CD4-positive, alpha-beta T cell treated with Interleukin-21 for 1 hour (primary cell): ENCODE measurements at regions not wholly inside any gene's neighbourhood (a gene's known extent, or its start where the extent isn't known, plus 50 kb on each side); places are given as distances from the start of the nearest gene placed in this dataset.
"Not testable (repeated sequence)": the region's sequence is repeated elsewhere in the genome, so short reads cannot be mapped to it uniquely, and the experiment has no call there.

Experiments
- DNase-seq: peaks from one replicate; pipeline ENCODE4 v3.0.0-alpha.2; 2020

DNA sequence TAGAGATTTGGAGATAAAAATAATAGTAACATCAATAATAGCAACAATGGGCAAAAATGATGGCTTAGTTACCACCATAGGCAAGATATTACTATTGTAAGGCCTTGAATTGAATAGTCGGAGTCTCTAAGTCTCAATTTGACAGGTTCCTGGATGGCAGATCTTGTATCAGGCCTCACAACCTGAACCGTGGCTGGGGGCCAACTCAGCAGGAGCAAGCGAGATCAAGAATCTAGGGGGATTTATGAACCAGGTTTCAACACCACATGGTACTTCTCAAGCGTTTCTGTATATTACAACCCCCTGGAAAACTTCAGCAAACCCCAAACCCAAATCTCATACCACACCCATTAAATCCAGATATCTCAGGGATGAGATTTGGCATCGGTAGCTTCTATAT, 573.8 kb downstream of the LIG4 start:
- no peak for DNase-seq

DNA sequence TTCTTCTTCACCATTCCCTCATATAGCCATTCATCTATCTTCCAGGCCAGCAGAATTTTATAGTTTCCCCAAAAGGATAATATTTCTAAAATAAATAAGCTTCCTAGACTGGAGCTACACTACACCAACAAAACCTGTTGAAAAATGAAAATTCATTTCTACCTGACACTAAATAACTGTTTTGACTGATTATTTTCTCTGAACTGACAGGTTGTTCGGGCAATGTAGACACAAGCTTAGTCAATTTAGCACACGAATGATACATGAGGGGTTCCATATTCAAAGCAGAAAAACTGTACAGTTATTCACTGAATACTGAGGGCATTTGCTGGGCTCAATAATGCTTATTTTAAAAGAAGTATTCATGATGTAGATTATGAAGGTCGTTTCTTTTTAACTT, 589.7 kb downstream of the LIG4 start:
- no peak for DNase-seq

DNA sequence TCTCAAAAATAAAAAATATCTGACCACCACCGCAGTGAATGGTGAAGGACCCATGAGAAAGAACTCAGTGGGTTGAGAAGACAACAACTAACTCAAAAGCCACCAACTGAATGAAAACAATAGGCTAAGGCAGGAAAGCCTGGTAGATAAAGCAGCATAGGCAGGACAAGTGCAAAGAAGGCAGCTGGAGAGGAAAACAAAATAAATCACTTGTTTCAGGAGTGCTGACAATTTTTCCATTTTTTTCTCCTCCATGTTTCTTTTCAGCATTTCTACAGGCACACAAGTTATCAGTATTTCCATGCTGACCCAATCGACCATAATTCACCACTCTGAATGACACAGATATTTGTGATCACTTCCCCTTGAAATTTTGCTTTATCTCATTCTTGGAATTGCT, 597.8 kb downstream of the LIG4 start:
- no peak for DNase-seq

DNA sequence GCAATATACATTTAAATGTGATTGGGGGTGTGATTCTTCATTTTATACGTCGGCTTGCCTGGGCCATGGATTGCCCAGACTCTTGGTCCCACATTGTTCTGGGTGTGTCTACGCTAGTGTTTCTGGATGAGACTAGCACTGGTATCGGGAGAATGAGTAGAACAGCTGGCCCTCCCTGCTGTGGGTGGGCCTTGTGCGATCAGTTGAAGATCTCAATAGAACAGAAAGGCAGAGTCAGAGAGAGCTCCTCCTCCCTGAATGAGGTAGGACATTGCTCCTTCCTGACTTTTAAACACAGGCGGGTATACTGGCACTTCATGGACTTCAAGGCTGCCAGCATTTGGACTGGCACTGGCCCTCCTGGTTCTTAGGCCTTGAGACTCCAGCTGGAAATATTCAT, 603.0 kb downstream of the LIG4 start:
- no peak for DNase-seq

DNA sequence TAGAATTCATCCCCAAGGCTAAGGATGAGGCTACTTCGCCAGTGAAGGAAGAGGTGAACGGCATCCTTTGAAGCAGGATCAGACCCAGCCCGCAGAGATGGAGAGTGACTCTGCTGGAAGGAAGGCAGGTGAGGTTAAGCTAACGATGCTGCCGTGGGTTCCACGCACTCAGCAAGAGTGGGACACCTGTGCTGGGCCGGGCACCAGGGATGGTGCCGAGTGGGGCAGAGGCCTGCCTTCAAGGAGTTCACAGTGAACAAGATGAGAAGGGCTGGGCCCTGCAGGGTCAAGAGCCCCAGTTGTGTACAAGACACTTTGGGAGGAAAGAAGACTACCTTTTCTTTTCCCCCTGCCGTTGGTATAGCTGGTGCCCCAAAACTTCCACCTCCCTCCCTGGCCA, 606.6 kb downstream of the LIG4 start:
- no peak for DNase-seq

DNA sequence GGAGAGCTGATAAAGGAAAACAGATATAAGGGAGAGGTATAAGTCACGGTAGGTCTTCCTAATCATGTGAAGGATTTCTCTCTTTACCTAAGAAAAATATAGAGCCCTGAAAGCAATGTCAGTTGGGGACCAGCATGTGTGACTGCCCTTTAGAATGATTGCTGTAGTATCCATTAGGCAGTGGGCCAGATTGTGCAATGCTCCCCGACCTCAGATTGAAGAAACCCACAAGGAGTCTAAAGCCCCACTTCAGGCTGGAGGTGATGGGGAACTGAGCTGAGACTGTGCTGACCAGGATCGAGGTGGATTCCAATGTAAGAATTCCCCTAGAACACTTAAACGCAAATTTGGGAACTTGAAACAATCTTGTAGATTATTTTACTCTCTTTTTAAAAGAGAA, 614.4 kb downstream of the LIG4 start:
- no peak for DNase-seq

DNA sequence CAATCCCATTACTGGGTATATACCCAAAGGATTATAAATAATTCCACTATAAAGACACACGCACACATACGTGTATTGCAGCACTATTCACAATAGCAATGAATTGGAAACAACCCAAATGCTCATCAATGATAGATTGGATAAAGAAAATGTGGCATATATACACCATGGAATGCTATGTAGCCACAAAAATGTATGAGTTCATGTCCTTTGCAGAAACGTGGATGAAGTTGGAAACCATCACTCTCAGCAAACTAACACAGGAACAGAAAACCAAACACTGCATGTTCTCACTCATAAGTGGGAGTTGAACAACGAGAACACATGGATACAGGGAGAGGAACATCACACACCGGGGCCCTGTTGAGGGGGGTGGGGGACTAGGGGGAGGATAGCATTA, 619.0 kb downstream of the LIG4 start:
- not testable (repeated sequence) for DNase-seq

DNA sequence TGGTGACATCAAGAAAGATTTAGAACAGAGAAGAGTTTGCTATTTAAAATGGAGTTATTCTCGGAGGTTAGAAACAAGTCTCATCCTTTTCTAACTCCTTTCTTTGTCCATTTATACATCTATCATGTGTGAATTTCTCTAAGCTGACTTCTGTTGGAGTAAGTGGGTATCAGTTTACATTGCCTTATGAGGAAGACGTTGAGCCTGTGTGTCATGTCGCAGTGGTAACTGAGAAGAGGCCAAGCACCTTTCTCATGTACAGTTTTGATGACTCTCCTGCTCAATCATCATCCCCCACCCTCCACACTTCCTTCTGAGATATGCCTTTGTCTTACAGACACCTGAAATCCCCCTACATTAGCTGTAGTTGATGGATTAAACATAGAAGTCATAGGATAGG, 624.8 kb downstream of the LIG4 start:
- DNase-seq: no peak

DNA sequence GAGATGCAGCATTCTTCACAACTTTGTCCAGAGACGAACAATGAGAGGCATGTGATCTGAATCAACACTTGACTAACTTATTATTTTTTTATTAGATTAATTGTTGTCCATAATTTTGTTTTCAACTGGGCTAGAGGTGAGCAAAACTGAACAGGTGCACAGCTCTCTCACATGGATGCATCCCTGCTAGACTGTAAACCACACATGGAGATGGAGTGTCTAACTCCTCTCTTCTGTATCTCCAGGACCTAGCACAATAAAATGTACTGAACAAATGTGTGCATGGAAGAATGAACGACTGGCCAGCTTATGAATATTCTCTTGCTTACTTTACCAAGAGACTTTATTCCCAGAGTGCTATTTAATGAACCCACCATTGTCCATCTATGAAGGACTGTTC, 627.7 kb downstream of the LIG4 start:
- no peak for DNase-seq

DNA sequence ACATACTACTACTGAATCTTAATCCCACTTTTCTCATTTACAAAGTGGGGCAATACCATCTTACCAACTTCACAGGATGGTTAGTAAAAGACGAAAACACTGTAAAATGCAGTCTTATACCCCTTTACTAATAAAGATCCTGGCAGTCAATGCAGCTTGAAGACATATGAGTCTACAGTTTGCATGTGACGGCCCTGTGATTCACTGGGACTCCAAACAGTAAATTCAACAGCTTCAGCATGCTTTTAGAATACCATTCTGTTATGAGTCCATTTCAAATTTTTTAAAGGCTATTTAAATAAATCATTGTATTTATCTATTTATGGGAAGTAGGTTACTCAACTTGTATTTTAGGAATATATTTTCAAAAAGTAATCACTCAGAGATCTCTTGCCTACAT, 629.1 kb downstream of the LIG4 start:
- DNase-seq: no peak

DNA sequence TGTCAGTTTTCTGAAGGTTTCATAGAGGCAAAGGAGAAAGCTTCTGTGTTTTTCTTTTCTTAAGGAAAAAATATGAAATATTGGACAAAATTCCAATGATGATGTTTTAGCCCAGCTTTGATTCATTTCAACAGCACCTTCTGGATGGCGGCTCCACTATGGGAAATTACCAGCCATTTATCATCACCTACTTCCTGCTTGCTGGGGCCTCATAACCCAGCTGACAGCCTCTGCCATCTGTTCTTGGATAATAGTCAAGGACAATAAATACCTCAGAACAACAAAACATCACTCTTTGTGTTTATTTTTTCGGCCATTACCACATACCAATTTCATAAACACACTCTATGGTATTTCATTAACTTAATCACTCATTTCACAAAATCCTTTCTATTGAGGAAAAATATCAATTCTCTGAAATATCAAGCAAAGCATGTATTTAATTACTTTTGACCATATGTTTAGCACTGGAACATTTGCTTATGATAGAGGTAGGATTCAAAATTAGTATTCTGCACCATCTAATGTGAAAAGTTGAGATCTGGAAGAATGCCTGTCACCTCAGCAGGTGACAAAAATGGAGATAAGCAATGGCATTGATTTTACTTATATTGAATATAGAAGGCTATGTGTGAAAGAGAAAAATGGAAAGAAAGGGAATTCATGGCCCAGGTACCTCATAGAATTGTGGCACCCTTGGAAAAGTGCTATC, 629.7 kb downstream of the LIG4 start:
- DNase-seq: no peak

DNA sequence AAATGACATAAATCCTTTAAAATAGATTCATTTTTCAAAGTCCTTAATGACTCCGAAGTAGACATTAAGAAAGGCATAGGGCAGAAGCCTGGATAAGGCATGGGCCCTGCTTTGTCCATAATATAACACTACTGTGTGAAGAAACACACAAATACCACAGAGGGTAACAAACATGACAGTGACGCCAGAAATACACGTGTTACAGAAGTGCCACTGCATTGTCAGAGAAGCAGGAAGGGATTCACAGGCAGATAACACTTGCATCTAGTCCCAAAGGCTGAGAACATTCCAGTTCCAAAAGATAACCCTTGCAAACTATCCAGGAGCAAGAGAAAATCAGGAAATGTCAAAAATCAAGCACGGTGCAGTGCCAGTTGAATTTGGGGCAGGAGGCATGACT, 633.2 kb downstream of the LIG4 start:
- no peak for DNase-seq

DNA sequence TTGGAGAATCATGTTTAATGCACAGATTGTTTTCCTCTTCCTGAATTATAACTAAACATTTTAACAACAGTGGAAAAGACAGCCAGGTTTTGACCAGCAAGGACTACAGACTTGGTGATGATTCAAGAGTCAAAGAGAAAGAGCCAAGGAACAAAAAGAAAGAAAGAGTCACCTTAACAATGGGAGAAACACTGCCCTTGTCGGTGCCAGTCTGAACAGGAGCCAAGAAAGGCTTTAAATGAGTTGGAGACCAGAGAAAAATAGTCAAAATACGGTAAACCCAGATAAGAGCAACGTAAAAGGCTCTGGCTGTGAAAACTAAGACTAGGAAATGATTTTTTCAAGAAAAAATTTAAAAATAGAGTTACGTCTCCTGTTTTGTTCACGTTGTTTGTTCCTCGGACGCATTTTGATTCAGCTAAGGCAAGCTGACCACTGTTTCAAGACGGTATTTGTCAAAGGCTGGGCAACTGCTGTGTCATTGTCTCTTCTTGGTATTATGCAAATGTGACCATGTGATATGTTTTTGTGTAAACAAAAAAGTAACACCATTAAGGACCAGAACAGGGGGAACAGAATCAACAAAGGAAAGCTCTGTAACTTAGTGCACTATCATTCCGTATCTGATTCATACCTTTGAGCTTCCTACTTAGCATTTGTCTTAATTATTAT, 634.5 kb downstream of the LIG4 start:
- DNase-seq: no peak

DNA sequence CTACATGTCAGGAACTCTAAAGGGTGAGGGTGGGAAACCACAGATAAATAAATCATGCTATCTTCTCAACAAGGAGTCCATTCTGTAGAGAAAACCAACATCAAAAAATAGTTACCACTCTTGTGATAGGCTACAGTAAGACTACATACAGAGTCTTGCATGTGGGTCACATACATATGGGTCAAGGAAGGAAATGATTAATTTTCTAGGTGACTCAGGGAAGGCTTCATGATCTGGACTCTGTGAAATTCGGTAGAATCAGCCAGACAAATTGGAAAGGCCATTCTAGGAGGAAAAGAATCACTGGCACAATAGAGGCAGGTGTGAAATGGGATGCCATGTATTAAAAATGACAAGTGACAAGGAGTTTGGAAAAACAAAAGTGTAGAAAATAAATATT, 638.9 kb downstream of the LIG4 start:
- no peak for DNase-seq

DNA sequence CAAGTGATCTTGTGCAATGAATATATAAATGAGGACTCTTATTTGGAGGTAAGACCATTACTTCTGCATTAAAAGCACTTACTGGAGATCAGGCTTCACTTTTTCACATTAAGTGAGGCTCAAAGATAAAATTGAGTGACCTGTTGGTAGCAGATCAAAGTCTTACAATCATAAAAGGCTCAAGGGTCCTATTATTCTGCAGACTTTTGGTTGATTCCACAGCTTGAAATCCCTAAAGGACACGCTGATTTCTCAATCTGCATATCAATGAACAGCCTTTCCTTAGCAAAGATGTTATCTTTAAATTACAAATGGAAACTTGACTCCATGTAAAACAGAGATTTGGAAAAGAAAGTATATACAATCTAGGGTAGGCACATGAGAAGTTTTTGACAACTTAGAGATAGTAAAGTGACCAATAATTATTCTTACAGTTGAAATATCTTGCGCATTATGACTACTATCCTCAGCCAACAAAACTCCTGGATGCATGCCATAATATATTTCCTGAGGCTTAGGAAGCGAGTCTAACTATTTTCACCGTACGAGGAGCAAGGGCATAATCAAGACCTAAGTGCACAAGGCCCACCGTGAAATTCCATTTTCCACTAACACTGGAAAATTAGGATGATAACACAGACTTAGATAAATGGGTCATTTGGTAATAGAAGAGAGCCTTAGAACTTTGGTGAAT, 640.7 kb downstream of the LIG4 start:
- DNase-seq: no peak

DNA sequence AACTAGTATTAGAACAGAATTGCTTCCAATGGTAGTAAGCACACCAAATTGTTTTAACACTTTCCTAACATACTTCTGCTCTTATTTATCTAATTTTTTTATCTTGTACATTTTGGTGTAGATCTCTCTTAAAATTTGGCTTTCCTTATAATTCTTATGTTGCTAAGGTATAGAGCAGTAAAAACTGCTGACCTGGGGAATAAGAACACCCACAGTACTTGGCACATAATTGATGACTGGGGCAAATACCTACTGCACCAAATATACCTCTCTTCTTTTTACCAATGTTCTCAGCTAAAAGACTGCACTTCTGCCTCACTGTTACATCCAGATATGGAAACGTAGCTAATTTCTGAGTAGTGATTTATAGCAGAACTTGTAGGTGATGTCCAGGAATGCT, 642.2 kb downstream of the LIG4 start:
- DNase-seq: no peak

DNA sequence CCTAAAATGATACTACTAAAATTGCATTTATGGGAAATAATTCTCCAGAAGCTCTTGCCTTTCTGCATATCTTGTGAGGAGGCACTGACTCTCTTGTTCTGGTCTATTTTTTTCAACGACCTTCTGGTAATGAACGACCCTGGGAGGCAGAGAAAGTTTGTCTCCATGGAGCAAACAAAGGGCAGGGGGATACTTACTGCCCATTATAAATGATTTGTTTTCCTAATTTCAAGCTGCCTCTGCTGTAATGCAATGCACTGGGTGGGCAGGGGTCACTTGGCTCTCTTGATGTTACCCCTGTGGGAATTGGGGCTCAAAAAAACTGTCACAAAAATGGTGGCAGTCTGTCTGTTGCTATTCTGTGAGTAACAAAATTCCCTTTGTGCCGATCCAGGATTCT, 643.2 kb downstream of the LIG4 start:
- no peak for DNase-seq

DNA sequence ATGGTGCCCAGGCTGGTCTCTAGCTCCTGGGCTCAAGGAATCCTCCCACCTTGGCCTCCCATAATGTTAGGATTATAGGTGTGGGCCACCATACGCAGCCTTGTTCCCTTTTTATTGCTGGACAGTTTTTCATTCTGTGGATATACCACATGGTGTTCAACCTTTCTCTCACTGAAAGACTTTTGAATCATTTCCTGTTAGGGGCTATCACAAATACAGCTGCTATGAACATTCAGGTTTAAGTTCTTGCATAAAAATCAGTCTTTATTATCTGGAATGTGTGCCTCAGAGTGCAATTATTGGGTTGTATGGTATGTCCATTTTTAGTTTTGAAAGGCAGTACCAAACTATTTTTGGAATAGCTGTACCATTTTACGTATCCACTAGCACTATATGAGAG, 647.2 kb downstream of the LIG4 start:
- DNase-seq: no peak

DNA sequence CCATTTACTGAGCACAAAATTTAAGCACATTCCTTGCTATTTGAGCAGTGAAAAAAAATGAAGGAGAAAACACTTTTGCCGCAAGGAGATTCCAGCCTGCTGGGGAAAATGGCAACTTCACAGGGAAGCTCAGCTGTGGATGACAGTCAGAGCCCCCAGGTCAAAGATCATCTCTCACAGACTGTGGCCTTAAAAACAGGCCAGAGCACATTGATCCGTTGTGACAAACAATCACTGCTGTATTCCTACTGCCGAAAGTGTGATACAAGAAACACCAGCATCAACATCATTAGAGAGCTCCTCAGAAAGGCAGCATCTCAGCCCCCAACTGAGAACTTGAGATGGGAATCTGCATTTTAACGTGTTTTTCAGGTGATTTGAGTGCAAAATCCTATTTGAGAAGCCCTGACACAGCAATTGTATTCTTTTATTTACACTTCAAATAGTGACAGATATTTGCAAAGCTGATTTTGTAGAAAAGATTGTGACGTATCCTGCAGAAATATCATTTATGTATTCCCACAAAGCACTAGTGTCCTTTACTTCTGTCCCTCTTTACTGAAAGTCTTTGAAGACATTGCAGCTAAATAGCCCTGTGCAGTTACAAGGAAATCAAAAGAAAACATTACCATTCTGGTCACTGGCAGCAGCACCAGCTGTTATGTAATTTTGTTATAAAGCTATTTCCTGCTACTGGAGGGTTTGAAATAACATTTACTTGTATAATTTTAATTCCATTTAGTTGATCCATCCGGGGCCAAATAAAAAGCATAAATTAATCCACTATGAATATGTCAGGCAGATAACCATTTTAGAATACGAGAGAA, 652.0 kb downstream of the LIG4 start:
- no peak for DNase-seq

DNA sequence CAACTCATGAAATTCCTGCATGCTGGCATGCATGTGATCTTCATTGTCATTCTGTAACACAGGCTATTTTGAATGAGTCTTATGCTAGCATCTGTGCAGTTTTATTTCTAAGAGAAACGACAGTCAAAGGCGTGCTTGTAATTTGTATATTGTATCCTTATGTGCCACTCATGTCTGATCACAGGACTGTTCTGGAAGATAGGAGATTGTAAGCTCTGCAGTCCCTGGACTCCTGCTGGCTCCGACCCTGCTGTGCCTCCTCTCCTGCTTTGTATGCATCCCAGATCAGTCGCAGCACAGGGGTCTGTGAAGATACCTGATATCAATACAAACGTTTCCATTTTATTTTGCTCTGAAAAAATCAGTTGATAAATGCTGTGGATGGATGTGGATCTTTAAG, 653.1 kb downstream of the LIG4 start:
- no peak for DNase-seq

DNA sequence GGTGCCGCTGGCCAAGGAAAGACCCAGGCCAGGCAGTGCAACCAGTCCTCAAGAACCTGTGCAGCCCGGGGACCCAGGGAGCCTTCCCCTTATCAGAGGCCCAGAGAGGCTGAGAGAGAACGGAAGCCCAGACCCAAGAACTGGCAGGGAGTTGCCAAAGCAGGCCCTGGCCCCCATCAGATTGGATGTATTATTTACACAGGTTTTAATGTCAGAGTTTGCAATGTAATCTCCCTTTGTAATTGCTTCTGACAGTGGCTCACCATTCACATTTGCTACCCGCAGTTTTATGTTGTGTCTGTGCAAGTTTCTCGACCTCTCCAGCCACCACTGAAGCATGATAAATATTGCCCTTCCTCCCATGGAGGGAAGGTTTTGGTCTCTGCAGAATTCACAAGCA, 660.9 kb downstream of the LIG4 start:
- no peak for DNase-seq

DNA sequence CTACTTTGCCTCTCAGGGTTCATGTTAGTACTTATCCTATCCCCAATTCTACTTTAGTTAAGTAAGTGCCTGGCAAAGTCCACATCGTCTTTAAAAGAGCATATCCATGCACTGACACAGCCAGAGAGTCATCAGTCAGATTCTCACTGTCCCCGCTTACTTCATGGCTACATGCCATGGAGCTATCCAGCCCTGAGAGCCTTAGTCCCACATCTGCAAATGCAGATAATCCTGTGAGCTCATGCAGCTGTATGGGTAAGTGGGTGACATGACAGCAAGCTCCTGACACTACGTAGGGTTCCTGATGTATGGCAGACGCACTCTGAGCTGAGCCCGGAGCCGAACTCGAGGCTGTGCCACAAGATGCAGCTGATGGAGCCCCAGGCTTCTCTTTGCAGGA, 661.5 kb downstream of the LIG4 start:
- no peak for DNase-seq

DNA sequence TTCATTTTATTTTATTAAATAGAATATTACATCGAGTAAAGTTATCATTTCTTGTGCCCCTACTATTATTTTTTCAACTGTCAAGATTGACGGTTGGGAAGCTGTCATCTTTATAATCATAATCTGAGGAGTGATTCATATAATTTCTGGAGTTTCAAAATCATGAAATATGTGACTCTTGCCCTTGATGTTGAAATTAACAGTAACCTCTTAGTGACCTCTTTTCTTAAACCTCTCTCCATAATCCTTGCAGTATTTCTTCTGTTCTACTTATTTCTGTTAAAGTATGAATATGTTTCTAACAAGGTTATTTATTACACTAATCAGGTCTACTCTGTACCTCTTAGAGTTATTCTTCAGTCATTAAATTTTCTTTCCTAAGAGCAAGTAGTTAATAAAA, 663.8 kb downstream of the LIG4 start:
- DNase-seq: no peak

DNA sequence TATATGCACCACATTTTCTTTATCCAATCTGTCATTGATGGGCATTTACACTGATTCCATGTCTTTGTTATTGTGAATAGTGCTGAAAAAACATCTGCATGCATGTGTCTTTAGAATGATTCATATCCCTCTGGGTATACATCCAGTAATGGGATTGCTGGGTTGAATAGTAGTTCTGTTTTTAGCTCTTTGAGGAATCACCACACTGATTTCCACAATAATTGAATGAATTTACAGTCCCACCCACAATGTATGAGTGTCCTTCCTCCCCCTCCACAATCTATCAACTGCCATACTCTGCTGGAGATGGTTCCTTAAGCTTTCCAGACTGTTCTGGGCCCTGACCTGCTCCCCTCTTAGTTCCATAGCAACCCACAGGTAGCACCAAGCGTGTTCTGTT, 667.0 kb downstream of the LIG4 start:
- no peak for DNase-seq
